ENCODE measurements at regions not wholly inside any gene's neighbourhood (a gene's known extent, or its start where the extent isn't known, plus 50 kb on each side); places are given as distances from the start of the nearest gene placed in this dataset.
"Not testable (repeated sequence)": the region's sequence is repeated elsewhere in the genome, so short reads cannot be mapped to it uniquely, and the experiment has no call there.

DNA sequence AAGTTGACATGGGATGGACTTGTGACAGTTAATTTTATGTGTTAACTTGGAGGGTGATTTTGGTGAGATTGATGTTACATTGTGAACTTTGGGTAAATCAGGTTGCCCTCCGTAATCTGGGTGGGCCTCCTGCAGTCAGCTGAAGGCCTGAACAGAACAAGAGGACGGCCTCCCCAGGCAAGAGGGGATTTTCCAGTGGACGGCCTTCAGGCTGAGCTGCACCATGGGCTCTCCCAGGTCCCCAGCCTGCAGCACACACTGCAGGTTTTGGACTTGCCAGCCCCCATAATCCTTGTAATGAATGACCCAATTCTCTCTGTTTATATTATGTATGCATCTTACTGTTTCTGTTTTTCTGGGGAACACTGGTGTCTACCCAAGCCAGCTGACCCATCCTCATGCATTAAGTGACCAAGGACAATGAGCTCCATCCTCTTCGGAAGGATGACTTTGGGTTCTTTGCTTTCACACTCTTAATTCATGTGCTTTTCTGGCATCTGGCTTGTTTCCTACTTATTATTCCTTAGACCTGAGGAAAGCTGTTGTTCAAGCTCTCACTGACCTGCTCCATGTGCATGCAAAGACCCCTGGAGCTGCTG lies 64.2 kb downstream of the DACT2 start:
- DNase-seq: no peak

DNA sequence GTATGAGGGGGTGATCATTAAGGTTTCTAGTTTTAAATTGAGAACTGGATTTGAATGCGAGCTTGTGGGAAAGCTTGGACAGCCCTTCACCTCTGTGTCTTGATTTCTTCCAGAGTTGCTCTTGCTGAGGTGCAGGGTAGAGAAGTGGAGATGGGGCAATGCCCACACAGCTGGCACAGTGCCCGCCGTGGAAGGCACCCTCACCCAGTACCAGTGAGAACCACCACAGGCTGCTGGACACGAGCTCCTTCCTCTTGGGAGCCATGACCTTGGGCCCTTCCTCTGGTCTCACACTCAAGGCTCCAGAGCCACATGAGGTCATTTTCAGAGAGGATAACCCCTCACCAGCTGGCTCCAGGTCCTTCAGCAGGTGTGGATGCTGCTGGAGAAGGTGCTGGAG lies 67.3 kb downstream of the DACT2 start:
- DNase-seq: no peak

- DNase-seq: no peak
These were observed 69.3 kb downstream of the DACT2 start for GRCh38 chr6:168250250-168250649.

GRCh38 chr6:168249746-168250145 lies 69.8 kb downstream of the DACT2 start:
- DNase-seq: no peak

GRCh38 chr6:168248148-168248620 lies 71.4 kb downstream of the DACT2 start:
- no peak for DNase-seq

DNA sequence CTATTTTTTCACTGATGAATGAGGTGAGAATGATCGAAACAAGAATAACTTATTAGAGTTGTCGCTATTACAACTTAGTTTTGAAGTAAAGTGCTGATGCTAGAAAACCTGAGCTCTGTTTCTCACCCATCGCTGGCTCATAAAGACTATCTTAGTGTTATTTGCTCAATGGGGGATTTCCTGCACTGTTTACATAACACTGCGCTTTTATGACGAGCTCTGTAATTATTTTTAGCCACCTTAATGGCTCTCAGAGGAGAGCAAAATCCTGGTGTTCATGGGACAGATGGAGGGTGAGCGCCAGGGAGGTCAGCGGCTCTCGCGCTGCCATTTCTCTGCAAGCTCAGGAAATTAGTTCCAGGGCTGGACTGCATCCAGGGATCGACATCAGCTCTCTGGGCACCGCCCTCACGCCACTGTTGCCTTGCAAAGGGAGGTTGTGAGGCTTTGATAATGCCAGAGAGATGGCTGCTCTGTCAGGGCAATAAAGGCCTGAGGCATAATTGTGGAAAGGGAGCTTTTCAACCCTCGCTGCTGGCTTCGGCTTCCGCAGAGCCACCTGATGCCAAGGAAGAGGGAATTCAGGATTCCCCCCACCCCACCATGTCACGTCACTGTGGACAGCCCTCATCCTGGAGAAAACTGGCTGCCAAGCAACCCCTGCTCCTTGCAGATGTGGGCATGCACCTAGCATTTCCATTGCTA lies 72.0 kb downstream of the DACT2 start:
- peak; percentile 3 for DNase-seq

- no peak for DNase-seq
These were observed 74.5 kb downstream of the DACT2 start for GRCh38 chr6:168244961-168245551.

GRCh38 chr6:168243812-168244376 lies 75.7 kb downstream of the DACT2 start:
- DNase-seq: no peak

DNA sequence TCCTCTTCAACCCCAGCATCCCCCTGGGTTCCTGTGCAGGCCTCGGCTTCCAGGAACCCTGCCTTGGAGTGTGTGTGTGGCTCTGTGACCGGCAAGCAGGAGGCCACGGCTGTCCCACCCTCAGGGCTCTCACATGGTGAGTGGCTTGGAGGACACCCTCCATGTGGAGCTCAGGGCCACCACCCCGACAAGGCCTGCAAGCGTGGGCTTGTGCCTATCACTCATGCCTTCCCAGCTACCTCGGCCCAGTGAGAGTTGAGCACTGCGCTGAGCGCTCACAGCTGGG lies 76.7 kb downstream of the DACT2 start:
- no peak for DNase-seq

- no peak for DNase-seq
These were observed 77.3 kb downstream of the DACT2 start for GRCh38 chr6:168242111-168242939.

- DNase-seq: no peak
These were observed 79.4 kb downstream of the DACT2 start for GRCh38 chr6:168240160-168240559.

GRCh38 chr6:168239044-168239773 lies 80.4 kb downstream of the DACT2 start:
- no peak for DNase-seq

- DNase-seq: no peak
These were observed 81.2 kb downstream of the DACT2 start for GRCh38 chr6:168238159-168238909.

GRCh38 chr6:168233875-168234213 lies 85.7 kb downstream of the DACT2 start:
- not testable (repeated sequence) for DNase-seq

DNA sequence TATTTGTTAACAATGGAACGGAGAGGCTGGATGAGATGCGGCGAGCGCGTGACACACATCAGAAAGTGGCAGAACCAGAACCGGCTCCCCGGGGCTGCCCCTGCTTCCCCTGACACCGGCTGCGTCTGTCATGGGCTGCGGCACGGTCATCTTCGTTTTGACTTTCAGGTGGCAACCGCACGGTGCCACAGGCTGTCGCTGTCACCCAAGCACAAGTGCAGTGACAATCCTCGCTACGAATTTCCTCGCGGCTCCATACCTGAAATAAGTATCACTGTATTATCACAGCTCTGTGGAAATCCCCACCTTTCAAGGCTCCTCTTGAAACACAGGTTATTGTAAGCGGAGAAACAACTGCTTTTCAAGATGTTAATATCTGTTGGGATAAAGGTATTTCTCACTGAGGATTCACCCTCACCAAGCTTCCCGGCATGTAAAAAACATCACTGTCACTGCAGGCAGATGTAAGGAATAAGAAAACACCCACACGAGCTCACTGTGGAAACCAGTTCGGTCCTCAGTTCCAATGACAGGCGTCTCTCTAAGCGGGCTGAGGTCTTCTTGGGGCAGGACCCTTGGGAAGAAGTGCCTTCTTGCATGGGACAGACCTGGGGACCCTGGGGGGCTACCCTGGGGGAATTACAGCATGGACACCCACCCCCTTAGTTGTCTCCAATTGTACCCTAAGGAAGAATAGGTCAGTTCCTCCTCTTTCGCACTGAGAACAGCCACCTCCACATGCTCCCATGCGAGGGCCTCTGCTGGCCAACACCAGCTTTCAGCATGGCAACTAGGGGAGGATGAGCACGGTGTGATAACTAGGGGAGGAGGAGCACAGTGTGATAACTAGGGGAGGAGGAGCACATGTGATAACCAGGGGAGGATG lies 86.3 kb downstream of the DACT2 start:
- no peak for DNase-seq

- no peak for DNase-seq
These were observed 87.0 kb downstream of the DACT2 start for GRCh38 chr6:168232528-168232927.

DNA sequence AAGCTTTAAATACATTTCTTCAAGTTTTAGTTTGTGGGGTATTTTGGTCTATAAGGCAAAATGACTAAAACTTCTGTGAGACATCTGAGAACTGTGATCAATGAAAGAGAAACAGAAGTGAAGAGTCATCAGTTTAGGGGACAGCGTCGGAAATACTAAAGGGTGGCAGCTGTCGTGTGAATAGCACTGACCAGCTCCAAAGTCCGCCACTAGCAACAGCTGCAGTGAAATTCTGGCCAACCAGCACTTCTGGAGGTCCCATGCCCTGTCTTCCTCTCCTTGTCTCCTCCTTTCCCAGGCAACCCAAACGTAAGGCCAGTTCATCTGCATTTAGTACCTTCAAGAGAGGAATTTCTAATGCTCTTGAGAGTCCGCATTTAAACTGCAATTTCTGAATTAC lies 87.5 kb downstream of the DACT2 start:
- DNase-seq: no peak

DNA sequence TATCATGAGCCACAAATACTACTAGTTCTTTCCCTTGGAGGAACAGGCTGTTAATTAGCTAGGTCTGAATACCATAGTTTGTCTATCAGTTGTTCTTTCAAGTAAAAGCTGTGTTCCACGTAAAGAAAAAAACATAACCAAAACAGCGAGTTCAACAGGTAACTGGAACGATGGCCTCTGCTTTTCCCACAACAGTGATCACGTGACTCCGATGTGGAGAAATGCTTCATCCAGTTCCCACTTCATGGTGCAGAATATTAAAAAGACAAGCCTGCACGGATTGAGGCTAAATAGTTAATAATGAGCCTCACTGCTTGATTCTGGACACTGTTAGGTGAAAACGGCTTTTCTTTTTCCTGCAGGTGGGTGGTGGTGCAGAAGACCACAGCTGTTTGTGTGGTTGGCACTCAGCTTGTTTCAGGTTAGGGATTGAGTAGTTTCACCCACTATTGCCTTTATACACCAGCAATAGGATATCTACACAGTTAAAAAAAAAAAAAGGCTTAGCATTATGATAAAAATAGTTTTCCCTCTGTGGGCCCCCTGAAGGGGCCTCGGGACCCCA lies 88.1 kb downstream of the DACT2 start:
- DNase-seq: no peak

DNA sequence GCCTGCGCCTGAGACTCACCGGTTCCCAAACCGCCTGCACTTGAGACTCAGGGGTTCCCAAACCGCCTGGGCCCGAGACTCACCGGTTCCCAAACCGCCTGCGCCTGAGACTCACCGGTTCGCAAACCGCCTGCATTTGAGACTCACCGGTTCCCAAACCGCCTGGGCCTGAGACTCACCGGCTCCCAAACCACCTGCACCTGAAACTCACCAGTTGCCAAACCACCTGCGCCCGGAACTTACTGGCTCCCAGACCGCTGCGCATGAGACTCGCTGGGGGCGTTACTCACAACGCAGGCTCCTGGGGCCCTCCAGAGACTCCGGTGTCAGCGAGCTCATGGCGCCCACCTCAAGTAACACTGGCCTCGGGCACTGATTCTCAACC lies 90.2 kb downstream of the DACT2 start:
- no peak for DNase-seq

DNA sequence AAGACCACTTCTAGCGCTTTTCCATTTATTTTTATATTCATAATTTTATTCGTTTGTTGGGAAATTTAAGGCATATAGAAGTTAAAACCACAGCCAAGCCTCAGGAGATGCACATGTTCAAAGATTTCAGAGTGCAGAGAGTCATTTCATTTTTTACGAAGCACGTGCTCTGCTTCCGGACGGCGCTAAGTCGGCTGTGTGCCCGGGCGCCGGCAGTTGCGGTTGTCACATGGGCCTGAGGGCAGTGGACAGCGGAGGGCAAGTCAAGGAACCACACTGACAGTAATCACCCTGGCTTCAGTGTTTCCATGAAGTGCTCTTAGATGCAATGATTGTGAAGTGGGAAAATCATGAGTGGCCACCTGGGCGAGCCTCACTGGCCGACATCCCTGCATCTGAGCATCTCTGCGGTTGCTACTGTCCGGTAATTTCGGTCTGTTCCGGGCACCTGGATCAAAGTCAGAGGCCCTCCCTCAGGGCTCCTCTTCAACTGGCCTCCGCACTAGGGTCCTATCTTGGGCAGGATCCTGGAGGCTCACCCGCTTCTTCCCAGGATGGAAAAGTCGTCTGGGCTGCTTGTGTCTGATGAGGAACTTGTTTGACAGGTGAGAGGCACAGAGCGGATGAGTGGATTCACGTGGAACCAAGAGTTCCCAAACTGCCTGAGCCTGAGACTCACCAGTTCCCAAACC lies 90.8 kb downstream of the DACT2 start:
- no peak for DNase-seq
